ENCODE measurements at regions not wholly inside any gene's neighbourhood (a gene's known extent, or its start where the extent isn't known, plus 50 kb on each side); places are given as distances from the start of the nearest gene placed in this dataset.

DNA sequence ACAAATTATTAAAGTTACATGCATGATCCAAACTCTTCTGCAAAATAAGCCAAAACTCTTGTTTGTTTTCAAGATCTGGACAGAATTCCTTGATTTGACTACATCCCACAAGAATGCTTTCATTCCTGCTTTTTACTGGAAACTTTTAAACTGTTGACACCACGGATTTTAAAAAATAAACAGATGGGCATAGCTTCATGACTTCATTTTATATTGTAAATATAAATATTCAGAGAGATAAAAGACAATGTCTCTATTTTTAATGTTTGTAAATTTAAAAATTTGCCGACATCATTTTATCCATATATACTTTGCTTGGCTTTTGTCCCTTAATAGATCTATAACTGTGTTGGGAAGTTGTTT lies 134.3 kb upstream of the DCN start:
- no peak for DNase-seq (ENCODE audit: low spot score)

DNA sequence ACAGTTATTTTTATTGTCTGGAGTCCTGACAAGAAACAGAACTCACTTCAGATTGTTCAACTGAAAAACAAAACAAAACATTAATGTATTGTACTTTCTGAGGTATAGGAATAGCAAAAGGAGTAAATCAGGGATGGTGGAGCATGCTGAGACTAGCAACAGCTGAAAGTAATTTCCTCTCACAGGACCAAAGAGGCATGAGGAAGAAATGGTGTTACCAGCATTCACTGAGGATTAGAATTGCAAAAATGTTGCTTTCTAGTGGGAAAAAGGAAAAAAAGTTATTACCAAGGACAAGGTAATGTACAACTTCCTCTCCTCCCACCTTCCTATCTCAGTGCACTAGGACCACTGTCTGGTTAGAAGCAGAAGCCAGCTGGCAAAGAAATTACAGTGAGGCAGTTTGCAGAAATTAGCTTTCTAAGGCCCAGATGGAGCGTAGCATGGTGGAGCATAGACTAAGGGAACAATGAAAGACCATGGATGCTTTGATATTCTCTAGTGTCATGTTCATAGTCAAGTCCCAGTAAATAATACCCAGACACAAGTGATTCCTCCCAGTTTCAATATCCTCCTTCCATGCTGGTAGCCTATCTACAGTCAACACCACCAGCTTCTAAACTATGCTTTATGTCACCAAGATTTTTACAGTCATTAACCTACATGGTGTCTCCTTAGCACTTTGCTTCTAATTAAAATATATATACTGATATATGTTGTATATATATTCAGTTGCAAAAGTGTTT lies 133.7 kb upstream of the DCN start:
- no peak for DNase-seq (ENCODE audit: low spot score)

DNA sequence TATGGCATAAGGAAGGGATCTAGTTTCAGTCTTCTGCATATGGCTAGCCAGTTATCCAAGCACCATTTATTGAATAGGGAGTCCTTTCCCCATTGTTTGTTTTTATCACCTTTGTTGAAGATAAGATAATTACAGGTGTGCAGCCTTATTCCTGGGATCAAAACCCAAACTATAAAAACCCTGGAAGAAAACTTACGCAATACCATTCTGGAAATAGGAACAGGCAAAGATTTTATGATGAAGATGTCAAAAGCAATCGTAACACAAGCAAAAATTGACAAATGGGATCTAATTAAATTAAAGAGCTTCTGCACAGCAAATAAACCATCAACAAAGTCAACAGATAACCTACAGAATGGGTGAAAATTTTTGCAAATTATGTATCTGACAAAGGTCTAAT lies 128.5 kb upstream of the DCN start:
- no peak for DNase-seq (ENCODE audit: low spot score)

DNA sequence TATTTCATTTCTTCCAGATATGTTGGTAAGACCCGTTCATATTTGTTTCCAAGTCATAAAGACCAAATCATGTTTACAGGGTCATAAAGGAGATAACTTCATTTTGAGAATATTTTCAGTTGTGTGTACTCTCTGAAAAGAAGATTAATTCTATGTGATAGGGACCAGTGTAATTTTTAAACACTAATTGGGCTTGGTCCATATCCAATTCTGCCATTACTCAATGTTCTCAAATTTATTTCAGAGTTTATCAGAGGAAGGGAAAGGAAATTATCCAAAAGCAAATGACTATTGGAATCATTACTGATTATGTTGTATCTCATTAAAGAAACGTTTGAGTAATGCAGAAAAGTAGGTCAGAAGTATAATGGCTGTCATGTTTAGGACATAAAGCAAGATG lies 126.8 kb upstream of the DCN start:
- no peak for DNase-seq (ENCODE audit: low spot score)

DNA sequence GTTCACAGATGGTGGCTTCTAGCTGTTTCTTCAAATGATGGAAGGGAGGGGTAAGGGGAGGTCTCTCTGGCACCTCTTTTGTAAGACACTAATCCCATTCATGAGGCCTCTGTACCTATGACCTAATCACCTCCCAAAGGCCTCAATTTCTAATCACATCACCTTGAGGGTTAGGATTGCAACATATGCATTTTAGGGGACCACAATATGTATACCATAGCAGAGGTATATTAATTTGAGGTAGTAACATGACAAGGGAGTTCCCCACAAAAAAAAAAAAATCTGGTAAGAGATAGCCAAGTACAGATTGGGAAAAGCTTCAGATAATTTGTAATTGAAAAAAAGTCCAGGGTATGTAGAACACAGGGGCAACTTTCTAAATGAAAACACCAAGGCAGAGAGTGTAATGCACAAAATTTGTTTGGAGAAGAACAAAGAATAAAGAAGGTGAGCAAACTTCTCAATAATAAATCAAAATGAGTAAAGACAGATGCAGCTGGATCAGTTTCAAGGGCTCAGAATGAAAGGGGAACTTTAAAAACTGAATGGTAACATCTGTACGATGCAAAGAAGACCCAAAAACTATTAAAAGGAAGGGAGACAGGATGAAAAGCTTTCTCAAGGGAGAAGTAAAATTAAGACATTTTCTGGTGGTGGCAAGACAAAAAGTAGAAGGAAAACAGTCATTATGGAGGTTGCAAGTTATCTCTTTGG lies 125.5 kb upstream of the DCN start:
- no peak for DNase-seq (ENCODE audit: low spot score)

DNA sequence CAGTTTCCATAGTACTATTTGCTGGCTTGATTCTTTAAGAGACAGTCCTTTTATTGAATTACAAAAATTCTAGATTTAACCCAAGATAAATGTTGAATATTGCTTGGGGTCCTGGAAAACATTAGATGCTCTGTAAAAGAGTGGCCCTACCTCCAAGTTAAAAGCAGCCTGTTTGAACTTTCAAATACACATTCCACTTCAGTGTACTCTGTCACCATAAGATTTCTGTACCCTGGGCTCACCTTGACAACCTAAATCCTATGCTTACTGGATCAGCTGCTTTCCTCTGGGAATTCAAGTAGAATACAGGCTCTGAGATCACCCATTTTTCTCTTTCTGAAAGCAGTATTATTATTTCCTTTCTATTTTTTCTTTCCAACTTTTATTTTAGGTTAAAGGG lies 107.7 kb upstream of the DCN start:
- DNase-seq (ENCODE audit: low spot score): no peak

DNA sequence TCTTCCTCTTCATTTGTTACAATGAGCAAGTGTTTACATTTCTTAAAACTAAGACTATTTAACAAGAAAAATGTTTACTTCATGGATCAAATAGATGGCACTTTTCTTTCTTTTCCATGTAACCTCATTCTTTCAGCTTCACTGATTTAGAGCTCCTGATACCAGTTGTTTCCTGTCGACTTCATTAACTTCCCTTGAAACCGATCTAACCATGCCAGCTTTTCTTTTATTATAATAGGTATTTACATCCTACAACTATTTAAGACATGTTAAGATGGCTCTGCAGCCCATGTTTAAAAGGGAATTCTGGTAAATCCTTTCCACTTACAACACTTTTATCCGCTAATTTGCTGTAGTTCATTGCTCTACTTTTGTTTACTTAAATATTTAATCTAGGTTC lies 107.3 kb upstream of the DCN start:
- no peak for DNase-seq (ENCODE audit: low spot score)

DNA sequence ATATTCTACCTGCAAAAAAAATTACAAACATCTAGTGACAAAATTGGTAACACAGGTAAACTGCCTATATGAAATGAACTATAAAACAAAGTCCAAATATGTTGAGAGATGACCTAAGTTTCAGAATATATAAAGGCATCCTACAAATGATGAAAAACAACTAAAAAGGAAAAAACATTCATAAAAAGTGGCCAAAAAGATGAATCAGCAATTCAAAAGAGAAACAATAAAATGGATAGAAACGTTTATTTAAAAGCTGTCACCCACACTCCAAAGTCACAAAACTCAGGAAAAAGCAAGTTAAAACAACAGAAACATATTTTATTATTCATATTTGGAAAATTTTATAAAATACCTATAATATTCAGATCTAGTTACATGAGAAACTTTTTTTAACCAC lies 106.5 kb upstream of the DCN start:
- DNase-seq (ENCODE audit: low spot score): no peak

DNA sequence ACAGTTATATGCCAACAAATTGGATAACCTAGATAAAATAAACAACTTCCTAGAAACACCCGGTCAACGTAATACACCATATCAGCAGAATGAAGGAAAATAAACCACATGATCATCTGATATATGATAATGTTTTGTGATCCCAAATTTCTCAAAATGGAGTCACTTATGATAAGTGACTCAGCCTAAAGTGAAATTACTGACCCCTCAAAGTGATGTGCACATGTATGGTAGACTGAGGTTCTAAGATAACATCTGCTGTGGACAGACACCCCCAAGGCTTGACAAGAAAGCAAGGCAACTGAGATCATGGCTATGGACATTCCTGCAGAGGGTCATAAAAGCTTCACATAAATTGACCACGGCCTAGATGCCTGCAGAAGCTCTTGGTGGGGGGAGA lies 105.1 kb upstream of the DCN start:
- no peak for DNase-seq (ENCODE audit: low spot score)

DNA sequence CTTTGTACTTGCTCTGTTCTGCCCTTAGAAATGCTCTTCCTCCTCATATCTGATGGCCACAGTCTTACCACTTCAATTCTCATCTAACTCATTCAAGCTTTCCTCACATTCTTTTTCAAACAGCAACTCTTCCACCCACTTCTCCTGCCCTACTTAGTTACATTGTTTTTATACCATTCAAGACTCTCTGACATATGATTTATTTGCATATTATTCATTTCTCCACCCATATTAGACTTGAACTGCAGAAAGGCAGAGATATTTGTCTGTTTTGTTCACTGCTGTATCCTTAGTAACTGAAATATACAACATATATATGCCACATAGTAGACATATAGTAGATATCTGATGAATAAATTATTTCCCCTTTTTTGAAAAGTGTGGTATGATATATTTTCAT lies 95.5 kb upstream of the DCN start:
- DNase-seq (ENCODE audit: low spot score): no peak

DNA sequence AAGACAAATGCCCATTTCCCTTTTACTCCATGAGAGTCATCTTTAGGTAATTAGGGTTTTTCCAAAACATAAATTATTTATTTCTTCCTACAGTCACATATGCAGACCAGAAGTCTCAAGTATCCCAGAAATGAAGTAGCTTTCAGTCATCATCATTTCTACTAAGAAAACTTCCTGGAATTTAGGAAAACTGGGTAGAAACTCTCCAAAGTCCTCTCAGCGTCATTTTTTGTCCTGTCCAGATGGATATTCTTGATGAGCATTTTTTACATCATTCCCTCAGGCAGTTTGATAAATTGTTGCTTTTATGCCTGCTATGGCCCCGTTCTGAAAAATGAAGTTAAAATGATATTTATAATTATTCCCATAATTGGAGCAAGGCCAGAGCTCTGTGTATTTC lies 93.9 kb upstream of the DCN start:
- no peak for DNase-seq (ENCODE audit: low spot score)

DNA sequence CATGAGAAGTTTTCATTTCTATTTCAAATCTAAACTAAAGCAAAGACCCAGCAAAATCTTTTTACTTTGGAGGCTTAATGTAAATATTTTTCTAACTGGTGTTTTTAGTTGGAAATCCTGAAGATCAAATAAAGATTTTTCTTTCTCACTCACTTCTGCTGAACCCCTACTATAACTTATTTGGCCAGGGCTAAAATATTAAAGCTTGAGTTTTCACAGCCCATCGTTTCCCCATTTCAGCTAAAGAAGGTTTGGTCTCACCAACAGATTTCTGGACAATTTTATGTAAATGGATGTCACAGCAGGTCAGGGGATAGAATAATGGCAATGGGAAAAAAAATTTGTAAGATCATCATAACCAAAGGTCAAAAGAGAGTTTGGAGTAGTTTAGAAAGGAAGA lies 92.7 kb upstream of the DCN start:
- no peak for DNase-seq (ENCODE audit: low spot score)

DNA sequence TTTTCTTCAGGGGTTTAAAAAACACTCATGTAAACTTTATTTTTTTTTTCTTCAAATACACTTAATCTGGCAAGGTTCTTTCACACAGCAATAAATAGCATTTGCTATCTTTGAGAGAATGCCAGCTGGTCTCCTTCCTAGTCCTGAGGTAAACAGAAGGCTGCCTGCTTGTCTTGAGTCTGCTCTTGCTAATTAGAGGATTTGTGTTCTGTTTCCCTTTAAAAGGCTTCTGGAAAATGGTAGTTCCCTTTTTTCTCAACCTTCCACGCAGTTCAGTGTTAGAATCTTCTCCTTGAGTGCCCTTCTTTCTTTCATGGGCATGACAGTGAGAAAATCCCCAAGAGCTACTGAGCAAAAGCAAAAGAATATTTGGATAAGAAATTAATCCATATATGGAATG lies 92.3 kb upstream of the DCN start:
- DNase-seq (ENCODE audit: low spot score): peak; percentile 28

DNA sequence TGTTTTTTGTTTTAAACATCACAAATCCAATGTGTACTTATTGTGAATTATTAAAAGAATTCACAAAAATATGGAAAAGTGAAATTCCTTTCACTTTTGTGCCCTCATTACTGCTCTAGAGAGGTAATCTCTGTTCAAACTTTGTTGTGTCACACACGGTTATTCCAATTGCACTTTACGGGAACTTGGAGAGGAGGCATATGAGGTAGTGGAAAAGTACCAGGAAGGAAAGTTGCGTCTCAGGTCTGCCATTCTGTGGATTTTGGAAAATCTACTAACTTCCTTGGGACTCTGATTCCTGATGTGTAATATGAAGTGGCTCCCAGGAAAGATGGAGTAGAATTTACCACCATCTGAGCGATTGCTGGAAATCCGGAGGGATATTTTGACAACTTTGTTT lies 90.9 kb upstream of the DCN start:
- no peak for DNase-seq (ENCODE audit: low spot score)

DNA sequence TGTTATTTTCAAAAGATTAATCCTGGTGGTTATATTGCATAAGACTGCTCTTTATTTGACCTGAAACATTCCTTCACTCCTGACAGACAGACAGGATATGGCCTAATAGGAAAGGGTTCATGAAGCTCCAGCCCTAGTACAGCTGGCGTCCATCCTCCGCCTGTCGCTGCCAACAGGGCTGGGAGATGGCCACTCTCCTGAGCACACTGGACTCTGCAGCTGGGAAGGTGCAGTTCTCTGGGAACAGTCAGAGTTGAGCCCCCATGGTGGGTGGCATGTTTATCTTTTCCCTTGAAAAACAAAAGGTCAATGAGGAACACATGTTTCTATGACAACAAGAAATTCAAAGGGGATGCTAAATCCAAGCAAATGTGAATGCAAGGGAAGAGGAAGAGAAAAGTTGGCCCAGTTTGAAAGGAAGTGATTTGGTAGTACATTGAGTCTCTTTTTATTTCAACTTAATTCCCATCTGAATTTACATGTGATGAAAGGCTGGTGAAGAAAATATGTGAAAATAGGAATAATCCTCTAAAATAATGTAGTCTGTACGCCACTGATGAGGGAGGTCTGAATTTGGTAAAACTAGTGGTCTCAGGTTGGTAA lies 89.9 kb upstream of the DCN start:
- peak; percentile 23 for DNase-seq (ENCODE audit: low spot score)

DNA sequence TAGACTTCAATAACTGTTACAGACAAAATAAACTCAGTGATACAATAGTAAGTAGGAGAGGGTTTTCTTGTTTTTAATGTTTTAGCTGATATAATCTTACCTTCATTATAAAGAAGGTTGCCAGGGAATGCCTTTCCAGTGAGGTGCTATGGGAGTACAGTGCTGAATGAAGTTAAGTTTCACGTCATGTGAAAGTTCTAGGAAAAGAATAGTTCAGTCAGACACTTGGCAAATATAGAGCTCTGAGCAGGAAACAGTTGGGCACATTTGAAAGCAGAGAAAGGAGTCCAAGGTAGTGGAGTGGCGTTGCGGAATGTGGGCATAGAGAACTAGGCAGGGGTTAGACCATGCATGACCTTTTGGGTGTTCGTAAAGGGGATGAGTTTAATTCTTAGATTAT lies 88.6 kb upstream of the DCN start:
- no peak for DNase-seq (ENCODE audit: low spot score)

DNA sequence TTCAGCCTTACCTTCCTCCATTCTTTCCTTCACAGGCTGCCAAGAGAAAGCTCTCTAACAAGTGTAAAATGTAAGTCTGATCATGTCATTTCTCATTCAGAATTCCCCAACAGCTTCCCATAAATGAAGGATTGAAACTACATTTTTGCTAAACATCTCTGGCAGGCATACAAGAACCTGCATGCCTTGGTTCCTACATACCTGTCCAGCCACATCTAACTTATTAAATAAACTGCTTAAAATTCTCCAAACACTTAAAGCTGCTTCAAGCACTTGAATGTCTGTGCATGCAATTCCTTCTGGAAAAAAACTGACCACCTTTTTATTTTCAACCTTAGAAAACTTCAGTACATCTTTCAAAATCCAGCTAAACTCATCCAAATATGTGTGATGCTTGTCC lies 84.4 kb upstream of the DCN start:
- no peak for DNase-seq (ENCODE audit: low spot score)

DNA sequence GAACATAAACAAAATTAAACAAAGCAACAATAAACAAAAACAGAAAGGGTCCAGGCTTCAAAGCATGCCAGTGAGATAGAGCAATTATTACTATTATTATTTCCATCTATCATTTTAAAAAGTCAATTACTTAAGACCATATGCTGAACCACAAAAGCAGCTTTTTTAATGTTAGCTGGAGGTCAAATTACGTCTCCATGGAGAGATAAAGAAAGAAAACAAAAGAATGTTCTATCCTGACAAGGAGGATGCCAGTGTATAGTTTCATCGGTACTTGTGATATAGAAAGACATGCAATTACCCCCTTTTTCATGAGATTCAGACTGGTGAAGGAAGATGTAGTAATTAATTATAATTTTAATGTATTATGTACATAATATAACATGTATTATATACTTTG lies 81.6 kb upstream of the DCN start:
- no peak for DNase-seq (ENCODE audit: low spot score)

DNA sequence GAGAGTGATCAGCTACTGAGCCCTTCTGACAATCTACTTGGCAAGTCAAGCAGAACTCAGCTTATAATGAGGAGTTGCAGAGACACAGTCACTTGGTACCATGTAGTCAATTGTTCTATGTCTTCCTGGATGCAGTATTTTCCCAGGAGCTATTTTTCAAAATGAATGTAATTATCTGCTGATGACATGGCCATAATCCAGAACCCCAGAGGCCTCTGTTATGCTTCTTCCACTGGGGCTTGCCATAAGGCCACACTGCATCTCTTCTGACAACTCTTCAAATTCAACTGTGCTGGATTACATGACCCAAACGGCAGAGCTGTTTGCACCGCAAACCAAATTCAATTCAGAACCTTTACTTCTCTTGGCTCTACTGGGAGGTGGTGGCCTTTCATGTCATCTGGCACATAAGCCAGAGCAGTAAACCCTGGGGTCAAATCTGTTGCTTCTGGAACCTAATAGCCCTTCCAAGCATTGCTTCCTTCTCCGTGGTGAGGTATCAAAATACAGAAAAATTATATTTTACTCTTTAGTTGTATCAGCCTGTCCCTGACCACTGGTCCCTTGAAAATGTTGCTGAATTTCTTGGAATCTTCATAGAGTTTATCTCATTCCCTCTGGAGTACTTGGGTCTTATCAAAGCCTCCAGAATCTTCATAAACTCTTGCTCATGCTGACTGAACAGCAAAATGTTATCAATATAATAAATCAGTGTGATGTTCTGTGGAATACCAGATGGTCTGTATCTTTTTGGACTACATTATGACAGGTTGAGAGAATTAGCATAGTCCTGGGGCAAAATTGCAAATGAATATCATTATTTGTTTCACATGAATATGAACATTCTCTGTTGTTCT lies 79.4 kb upstream of the DCN start:
- no peak for DNase-seq (ENCODE audit: low spot score)

DNA sequence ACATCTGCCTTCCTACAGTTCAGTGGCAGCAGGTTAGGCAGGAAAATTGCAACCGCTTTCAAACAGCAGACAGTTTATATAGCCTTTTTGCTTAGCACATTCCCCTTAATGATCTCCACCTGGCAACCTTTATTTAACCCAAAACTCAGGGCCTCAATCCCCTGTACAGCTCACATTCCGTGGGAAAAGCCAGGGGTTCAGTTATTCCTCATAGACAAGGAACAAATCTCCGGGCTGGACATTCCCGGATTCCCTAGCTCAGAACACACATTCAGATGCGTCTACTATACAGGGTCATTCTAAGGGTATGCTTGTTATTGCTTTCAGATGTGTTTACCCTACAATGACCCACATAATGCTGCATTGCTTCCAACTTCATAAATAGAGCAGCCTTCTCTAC lies 73.8 kb upstream of the DCN start:
- no peak for DNase-seq (ENCODE audit: low spot score)

DNA sequence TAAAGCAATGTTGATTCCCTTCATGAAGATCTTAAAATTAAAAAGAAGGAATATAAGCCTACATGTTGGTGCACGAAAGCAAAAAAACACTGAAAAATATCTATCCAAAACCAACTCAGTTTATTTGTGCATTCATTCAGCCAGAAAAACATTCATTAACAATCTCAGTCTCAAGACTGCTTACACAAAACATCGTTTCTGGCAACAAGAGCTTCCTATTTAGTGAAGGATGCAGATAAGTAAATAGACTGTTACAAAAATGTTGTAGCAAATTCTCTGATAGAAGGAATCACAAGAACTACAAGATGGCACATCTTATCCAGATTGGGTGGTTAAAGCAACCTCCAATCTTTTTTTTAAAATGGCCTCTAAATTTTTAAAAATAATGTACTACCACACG lies 69.7 kb upstream of the DCN start:
- no peak for DNase-seq (ENCODE audit: low spot score)

DNA sequence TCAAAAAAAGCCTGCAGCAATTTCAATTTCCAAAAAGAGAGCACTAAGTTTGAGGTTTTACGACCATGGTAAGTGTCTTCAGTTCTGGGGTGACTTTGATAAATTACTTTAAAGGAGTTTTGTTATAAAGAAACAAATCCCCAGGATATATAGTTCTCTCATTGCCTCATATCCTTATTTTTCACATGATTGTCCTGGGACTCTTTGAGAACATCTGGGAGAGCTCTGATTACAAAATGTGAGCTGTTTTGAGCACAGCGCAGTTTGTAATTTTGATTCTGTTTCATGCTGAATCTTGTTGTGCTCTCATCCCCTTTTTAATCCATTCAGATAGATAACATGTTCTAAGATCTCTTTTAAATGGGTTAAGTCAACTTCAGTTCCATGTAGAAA lies 67.7 kb upstream of the DCN start:
- no peak for DNase-seq (ENCODE audit: low spot score)
